Lower lobe of right lung (tissue), 2 donors: ENCODE measurements at regions not wholly inside any gene's neighbourhood (a gene's known extent, or its start where the extent isn't known, plus 50 kb on each side); places are given as distances from the start of the nearest gene placed in this dataset.

Experiments
- ATAC-seq, 2 donors: fragments of 200-7000 bp; cut with Tn5 transposase; one replicate each; pipeline ENCODE4 v1.9.1; 2020 to 2022; ENCODE audit warnings: mild to moderate bottlenecking in 2 of 2, moderate library complexity in 2 of 2
- DNase-seq: peaks from one replicate; pipeline ENCODE4 v3.0.0-alpha.2; 2020
- H3K27ac ChIP-seq: fragments of 200-600 bp; one replicate; pipeline ENCODE4 v1.8.0; 2022
- H3K27me3 ChIP-seq: fragments of 200-600 bp; one replicate; pipeline ENCODE4 v1.8.0; 2022; ENCODE audit warnings: low read depth
- H3K36me3 ChIP-seq: fragments of 200-600 bp; one replicate; pipeline ENCODE4 v1.8.0; 2022; ENCODE audit warnings: mild to moderate bottlenecking
- H3K4me1 ChIP-seq: fragments of 200-600 bp; one replicate; pipeline ENCODE4 v1.8.0; 2022
- H3K4me3 ChIP-seq: fragments of 200-600 bp; one replicate; pipeline ENCODE4 v1.8.0; 2022; ENCODE audit warnings: mild to moderate bottlenecking
- H3K9me3 ChIP-seq: fragments of 200-600 bp; one replicate; pipeline ENCODE4 v1.8.0; 2022
- intact Hi-C: fragments of 100-400 bp; cut with DNase I; formaldehyde crosslinking; loops from one replicate; pipeline ENCODE4 v1.11.0; 2022
- TF ChIP-seq, protein P1 (sequence below): fragments of 200-600 bp; IDR thresholded peaks from one replicate; pipeline ENCODE4 v1.8.0; 2022; ENCODE audit warnings: antibody characterized with exemption, mild to moderate bottlenecking
- donor health status: DM: no; HTN: yes; CAD: no; lungs with severe emphysema.

DNA sequence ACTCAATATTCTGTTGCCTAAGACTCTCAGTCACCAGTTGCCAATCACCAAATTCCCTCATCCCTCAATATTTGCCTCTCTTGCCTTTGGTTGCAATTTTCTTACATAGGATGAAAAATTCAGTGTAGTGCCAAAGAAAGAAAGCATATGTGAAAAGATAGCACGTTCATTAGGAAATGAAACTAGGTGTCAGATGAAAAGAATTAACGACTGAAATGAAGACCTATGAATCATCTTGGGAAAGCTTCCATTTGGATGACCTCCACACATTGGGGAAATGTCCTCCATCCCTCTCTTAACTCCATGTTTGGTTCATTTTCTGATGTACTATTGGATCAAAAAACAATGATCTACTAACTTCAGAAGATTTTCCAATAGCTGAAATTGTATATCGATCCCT is 145.1 kb upstream of the MEOX2 start:
- TF ChIP-seq, protein P1, sequence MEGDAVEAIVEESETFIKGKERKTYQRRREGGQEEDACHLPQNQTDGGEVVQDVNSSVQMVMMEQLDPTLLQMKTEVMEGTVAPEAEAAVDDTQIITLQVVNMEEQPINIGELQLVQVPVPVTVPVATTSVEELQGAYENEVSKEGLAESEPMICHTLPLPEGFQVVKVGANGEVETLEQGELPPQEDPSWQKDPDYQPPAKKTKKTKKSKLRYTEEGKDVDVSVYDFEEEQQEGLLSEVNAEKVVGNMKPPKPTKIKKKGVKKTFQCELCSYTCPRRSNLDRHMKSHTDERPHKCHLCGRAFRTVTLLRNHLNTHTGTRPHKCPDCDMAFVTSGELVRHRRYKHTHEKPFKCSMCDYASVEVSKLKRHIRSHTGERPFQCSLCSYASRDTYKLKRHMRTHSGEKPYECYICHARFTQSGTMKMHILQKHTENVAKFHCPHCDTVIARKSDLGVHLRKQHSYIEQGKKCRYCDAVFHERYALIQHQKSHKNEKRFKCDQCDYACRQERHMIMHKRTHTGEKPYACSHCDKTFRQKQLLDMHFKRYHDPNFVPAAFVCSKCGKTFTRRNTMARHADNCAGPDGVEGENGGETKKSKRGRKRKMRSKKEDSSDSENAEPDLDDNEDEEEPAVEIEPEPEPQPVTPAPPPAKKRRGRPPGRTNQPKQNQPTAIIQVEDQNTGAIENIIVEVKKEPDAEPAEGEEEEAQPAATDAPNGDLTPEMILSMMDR, result no peak
- Histone ChIP-seq H3K27ac (no peak overlapping the region), H3K4me3 (no peak overlapping the region), H3K9me3 (no peaks in the 10 kb centered on the region), H3K36me3 (no peaks in the 10 kb centered on the region), H3K27me3 (no peaks in the 10 kb centered on the region), H3K4me1 (no peaks in the 10 kb centered on the region)
- ATAC-seq (no peak), DNase-seq (no peak)
- intact Hi-C loops, result no loop called here

DNA sequence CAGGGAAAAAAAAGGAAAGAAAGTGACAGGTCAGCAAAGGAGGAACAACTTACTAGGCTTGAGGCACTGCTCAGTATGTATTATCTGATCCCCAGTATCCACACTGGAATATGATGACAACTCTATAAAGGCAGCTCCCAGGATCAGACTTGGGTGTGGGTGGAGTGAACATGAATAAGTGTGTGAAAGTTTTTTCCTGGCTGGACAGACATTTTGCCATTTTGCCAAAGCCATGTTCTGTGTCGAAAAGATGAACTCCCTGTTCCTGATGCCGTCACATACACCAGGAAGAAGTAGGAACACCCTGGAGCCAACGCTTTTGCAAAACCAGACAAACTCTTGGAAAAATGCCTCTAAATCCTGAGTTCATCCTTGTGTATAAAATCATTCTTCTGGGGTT is 143.2 kb upstream of the MEOX2 start:
- ATAC-seq, result peak; percentile 53 to 61
- Histone ChIP-seq H3K36me3 (no peaks in the 10 kb centered on the region), H3K27me3 (no peaks in the 10 kb centered on the region), H3K4me1 (no peaks in the 10 kb centered on the region), H3K27ac (no peak overlapping the region), H3K9me3 (no peaks in the 10 kb centered on the region), H3K4me3 (no peak overlapping the region)
- TF ChIP-seq, protein P1, result no peak
- DNase-seq, result no peak
- intact Hi-C loops, result no loop called here

DNA sequence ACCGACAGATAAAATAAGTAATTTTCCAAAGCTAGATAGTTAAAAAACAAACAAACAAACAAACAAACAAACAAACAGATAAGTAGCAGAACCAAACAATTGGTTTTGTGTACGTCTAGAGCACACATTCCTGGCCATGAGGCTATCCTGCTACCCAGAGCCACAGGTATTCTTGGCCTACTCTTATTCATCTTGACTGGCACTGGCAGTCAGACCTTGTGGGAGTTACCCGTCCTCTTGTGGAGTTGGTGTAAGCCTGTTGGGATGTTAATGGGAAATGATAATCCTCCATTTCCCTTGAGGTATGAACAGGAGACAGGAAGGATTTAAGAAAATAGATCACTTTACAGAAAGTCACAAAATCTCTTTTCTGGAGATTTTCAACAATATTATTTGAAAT is 142.4 kb upstream of the MEOX2 start:
- no peaks in the 10 kb centered on the region for H3K4me1 ChIP-seq
- TF ChIP-seq, protein P1, result no peak
- intact Hi-C loops, result no loop called here

DNA sequence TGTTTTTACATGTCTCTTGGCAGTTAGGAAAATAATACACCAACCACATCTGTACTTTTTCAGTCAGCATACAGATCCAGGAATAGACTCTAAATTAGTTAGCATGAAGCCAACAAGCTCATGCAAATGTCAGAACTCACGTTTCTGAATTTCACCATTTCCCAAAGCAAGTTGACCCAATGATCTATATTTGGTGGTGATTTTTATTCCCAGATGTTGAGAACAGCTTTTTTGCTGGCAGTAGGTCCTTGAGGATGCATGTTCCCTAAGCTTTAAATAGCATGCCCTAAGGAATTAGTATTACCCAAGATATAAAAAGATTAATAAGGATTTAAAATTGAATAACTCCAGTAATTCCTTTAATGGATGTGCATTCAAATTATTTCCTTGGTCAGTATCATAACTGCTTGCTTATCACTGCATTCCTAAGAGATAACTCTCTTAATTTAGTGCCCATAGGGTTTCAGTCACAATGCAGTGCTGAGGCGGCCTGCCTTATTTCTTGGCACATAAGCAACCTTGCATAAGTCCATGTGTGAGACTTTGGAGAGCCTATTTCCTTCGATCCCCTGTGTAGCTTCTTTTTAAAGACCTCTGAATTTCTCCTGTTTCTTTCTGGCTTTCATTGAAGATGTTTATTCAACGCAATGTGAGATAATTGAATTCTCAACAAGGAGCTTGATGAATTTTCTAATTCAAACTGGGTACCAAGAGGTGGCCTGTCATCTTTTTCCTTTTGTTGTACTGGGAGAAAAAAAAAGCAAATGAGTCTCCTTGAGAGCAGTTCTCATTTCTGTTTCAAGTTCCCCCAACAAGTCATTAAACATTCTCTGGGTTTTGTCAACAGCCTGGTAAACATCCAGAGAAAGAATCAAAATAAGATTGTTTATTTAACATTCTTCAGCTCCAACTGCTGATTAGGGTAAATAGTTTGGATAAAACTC is 135.3 kb upstream of the MEOX2 start:
- Histone ChIP-seq H3K36me3 (no peaks in the 10 kb centered on the region), H3K27ac (no peak overlapping the region), H3K4me1 (no peaks in the 10 kb centered on the region), H3K9me3 (no peaks in the 10 kb centered on the region), H3K4me3 (no peak overlapping the region), H3K27me3 (no peaks in the 10 kb centered on the region)
- intact Hi-C loops, result no loop called here
- ATAC-seq, result peak; percentile 13 to 40
- DNase-seq, result no peak
- TF ChIP-seq, protein P1, result no peak

More for the DNA sequence above, 142.4 kb upstream of the MEOX2 start:
- Histone ChIP-seq H3K27ac (no peak overlapping the region), H3K27me3 (no peaks in the 10 kb centered on the region), H3K4me3 (no peak overlapping the region), H3K9me3 (no peaks in the 10 kb centered on the region), H3K36me3 (no peaks in the 10 kb centered on the region)
- no peak for DNase-seq
- ATAC-seq, result no peak

DNA sequence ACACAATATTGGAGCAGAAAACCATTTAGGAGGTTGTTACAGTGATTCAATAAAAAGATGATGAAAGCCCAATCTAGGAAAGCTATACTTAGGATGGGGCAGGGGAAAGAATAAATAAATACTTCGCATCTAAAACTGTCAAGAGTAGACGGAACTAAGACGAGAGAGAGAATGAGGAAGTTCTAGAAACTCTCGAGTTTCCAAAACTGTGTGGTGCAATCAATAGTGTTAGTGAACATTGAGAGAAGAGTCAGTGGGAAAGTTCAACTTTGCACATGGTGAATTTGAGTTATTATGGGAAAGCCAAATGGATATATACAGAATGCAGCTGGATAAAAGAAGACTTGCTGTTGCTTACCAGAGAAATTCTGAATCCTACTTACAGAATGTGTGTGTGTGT is 133.8 kb upstream of the MEOX2 start:
- no peaks in the 10 kb centered on the region for H3K4me1 ChIP-seq
- DNase-seq (no peak), ATAC-seq (no peak)
- H3K27ac ChIP-seq, result no peak overlapping the region
- intact Hi-C loops, result no loop called here
- no peaks in the 10 kb centered on the region for H3K36me3 ChIP-seq
- TF ChIP-seq, protein P1, result no peak
- H3K4me3 ChIP-seq, result no peak overlapping the region
- no peaks in the 10 kb centered on the region for H3K27me3 ChIP-seq
- no peaks in the 10 kb centered on the region for H3K9me3 ChIP-seq
